SIG-M5 treated with dmso at 0.1 percent for 504 hours (cell line): ENCODE measurements at regions not wholly inside any gene's neighbourhood (a gene's known extent, or its start where the extent isn't known, plus 50 kb on each side); places are given as distances from the start of the nearest gene placed in this dataset.

Source experiments
- DNase-seq: peaks from one replicate; lab custom pipeline; 2025; ENCODE audit not compliant: unreplicated experiment; lab: John Stamatoyannopoulos, UW

GRCh38 chr5:113900141-113900540 lies 386.6 kb downstream of the YTHDC2 start:
- no peak for DNase-seq

GRCh38 chr5:113900816-113901215 lies 387.3 kb downstream of the YTHDC2 start:
- DNase-seq = no peak

GRCh38 chr5:113901718-113902117 lies 388.2 kb downstream of the YTHDC2 start:
- DNase-seq = no peak

- DNase-seq = no peak
Observed at GRCh38 chr5:113902917-113903660, 389.6 kb downstream of the YTHDC2 start.

- no peak for DNase-seq
Observed at GRCh38 chr5:113909782-113910181, 396.3 kb downstream of the YTHDC2 start.

GRCh38 chr5:113917997-113918396 lies 404.5 kb downstream of the YTHDC2 start:
- DNase-seq = no peak

GRCh38 chr5:113922343-113922742 lies 408.8 kb downstream of the YTHDC2 start:
- DNase-seq = no peak

- DNase-seq = no peak
Observed at GRCh38 chr5:113935453-113935852, 422.0 kb downstream of the YTHDC2 start.

GRCh38 chr5:113937301-113937700 lies 423.8 kb downstream of the YTHDC2 start:
- no peak for DNase-seq

- no peak for DNase-seq
Observed at GRCh38 chr5:113939988-113940387, 421.9 kb upstream of the KCNN2 start.

- no peak for DNase-seq
Observed at GRCh38 chr5:113950186-113950585, 411.7 kb upstream of the KCNN2 start.

- no peak for DNase-seq
Observed at GRCh38 chr5:113965225-113965624, 396.6 kb upstream of the KCNN2 start.

- no peak for DNase-seq
Observed at GRCh38 chr5:113969901-113970300, 392.0 kb upstream of the KCNN2 start.

- DNase-seq = peak; percentile 8
Observed at GRCh38 chr5:113971454-113971853, 390.4 kb upstream of the KCNN2 start.

- DNase-seq = no peak
Observed at GRCh38 chr5:113974976-113975375, 386.9 kb upstream of the KCNN2 start.

GRCh38 chr5:113984928-113985327 lies 376.9 kb upstream of the KCNN2 start:
- no peak for DNase-seq

GRCh38 chr5:113985505-113985904 lies 376.4 kb upstream of the KCNN2 start:
- DNase-seq = no peak

GRCh38 chr5:113989278-113989912 lies 372.5 kb upstream of the KCNN2 start:
- no peak for DNase-seq

- no peak for DNase-seq
Observed at GRCh38 chr5:113989913-113990305, 372.0 kb upstream of the KCNN2 start.

- no peak for DNase-seq
Observed at GRCh38 chr5:114001076-114001475, 360.8 kb upstream of the KCNN2 start.

- no peak for DNase-seq
Observed at GRCh38 chr5:114006582-114006981, 355.3 kb upstream of the KCNN2 start.

- no peak for DNase-seq
Observed at GRCh38 chr5:114007678-114008077, 354.2 kb upstream of the KCNN2 start.

- DNase-seq = no peak
Observed at GRCh38 chr5:114010362-114010761, 351.5 kb upstream of the KCNN2 start.
